H1 (cell line): ENCODE measurements at regions not wholly inside any gene's neighbourhood (a gene's known extent, or its start where the extent isn't known, plus 50 kb on each side); places are given as distances from the start of the nearest gene placed in this dataset.

ENCODE experiments used
- CTCF ChIA-PET: fragments of 300-600 bp; sonication (Branson Sonifier 250); formaldehyde crosslinking; loops from one replicate; lab custom pipeline; 2021; ENCODE audit not compliant: partially characterized antibody; lab: Charles Lee
- POLR2A ChIA-PET: fragments of 300-600 bp; sonication (Branson Sonifier 250); formaldehyde crosslinking; loops from one replicate; lab custom pipeline; 2021; ENCODE audit warnings: inconsistent platforms; ENCODE audit not compliant: partially characterized antibody; lab: Charles Lee
- DNase-seq, 2 experiments: peaks; one replicate each; pipeline versions ENCODE4 v3.0.0 to v3.0.0-alpha.2; 2010 to 2022; ENCODE audit warnings: low spot score in 2 of 2, low read depth in 1 of 2, mixed read lengths in 1 of 2
- FAIRE-seq: peaks from 2 replicates; lab custom pipeline; 2011; peaks lifted over from hg19 to GRCh38; lab: Jason Lieb, UNC
- H2AFZ ChIP-seq: 2 replicates; pipeline ENCODE4 v1.8.1; 2012; ENCODE audit warnings: low read length, inconsistent platforms
- H2AK5ac ChIP-seq: 2 replicates; pipeline ENCODE4 v1.6.1; 2013; ENCODE audit warnings: low read depth, low read length
- H2BK120ac ChIP-seq: replicated peaks from 2 replicates; pipeline ENCODE3; 2013; ENCODE audit warnings: low read depth, low read length, inconsistent platforms
- H2BK12ac ChIP-seq: 2 replicates; pipeline ENCODE4 v1.6.1; 2013; ENCODE audit warnings: low read depth, low read length
- H2BK15ac ChIP-seq: 2 replicates; pipeline ENCODE4 v1.6.1; 2013; ENCODE audit warnings: low read length
- H2BK20ac ChIP-seq: 2 replicates; pipeline ENCODE4 v1.6.1; 2013; ENCODE audit warnings: low read length
- H2BK5ac ChIP-seq: 2 replicates; pipeline ENCODE4 v1.6.1; 2013; ENCODE audit warnings: low read depth, low read length
- H3K14ac ChIP-seq: 2 replicates; pipeline ENCODE4 v1.6.1; 2013; ENCODE audit warnings: inconsistent platforms; ENCODE audit not compliant: insufficient read length
- H3K18ac ChIP-seq: 2 replicates; pipeline ENCODE4 v1.6.1; 2013; ENCODE audit warnings: low read length; ENCODE audit errors: extremely low read depth
- H3K23ac ChIP-seq: 2 replicates; pipeline ENCODE4 v1.6.1; 2013; ENCODE audit warnings: inconsistent platforms; ENCODE audit not compliant: insufficient read length
- H3K23me2 ChIP-seq: 2 replicates; pipeline ENCODE4 v1.6.1; 2013; ENCODE audit warnings: low read depth, low read length
- H3K27ac ChIP-seq: 2 replicates; pipeline ENCODE4 v1.6.1; 2011; ENCODE audit warnings: low read depth, low read length, inconsistent platforms
- H3K27me3 ChIP-seq, 4 experiments: replicated peaks in 1 of 4; 1 replicate in 1 of 4; 2 replicates in 3 of 4; pipeline versions ENCODE4 v1.6.1 to v1.8.1; 2011 to 2013; ENCODE audit warnings: low read length in 3 of 4, mild to moderate bottlenecking in 3 of 4, inconsistent platforms in 2 of 4, mixed read lengths in 2 of 4, moderate library complexity in 1 of 4; ENCODE audit not compliant: control insufficient read depth in 3 of 4, insufficient read depth in 3 of 4; ENCODE audit errors: extremely low read depth in 1 of 4
- H3K36me3 ChIP-seq, 4 experiments: 2 replicates each; pipeline versions ENCODE4 v1.6.1 to v1.8.1; 2011 to 2013; ENCODE audit warnings: mild to moderate bottlenecking in 4 of 4, low read length in 3 of 4, moderate library complexity in 2 of 4, control low read depth in 1 of 4, inconsistent platforms in 1 of 4; ENCODE audit not compliant: insufficient read depth in 4 of 4, control insufficient read depth in 2 of 4
- H3K4ac ChIP-seq: replicated peaks from 2 replicates; pipeline ENCODE3; 2013; ENCODE audit warnings: low read length, low read depth, mixed read lengths, inconsistent platforms; ENCODE audit not compliant: insufficient read length
- H3K4me1 ChIP-seq, 4 experiments: replicated peaks in 1 of 4; 1 replicate in 1 of 4; 2 replicates in 3 of 4; pipeline versions ENCODE4 v1.6.1 to v1.8.1; 2011 to 2013; ENCODE audit warnings: low read length in 3 of 4, inconsistent platforms in 2 of 4, mixed read lengths in 1 of 4; ENCODE audit not compliant: insufficient read depth in 4 of 4, control insufficient read depth in 3 of 4
- H3K4me2 ChIP-seq, 2 experiments: 2 replicates each; pipeline versions ENCODE4 v1.6.1 to v1.8.1; 2011 to 2013; ENCODE audit warnings: low read depth in 2 of 2, low read length in 2 of 2, control low read depth in 1 of 2, inconsistent platforms in 1 of 2, mild to moderate bottlenecking in 1 of 2; ENCODE audit not compliant: insufficient read depth in 1 of 2
- H3K4me3 ChIP-seq, 4 experiments: fragments of 200-600, 300-600 bp in 1 of 4; sonication (generic), shearing (Covaris generic), sonication (Bioruptor Twin) in 1 of 4; 2 replicates each; pipeline versions ENCODE4 v1.5.1 to v1.8.1; 2011 to 2016; ENCODE audit warnings: low read length in 4 of 4, low read depth in 3 of 4, control low read depth in 2 of 4, inconsistent platforms in 2 of 4, mild to moderate bottlenecking in 2 of 4, mixed read lengths in 1 of 4, moderate library complexity in 1 of 4; ENCODE audit not compliant: insufficient read depth in 2 of 4; ENCODE audit errors: extremely low read depth in 1 of 4
- H3K56ac ChIP-seq: replicated peaks from 2 replicates; pipeline ENCODE3; 2013; ENCODE audit warnings: low read depth, mild to moderate bottlenecking, mixed read lengths, low read length, inconsistent platforms; ENCODE audit not compliant: insufficient read length
- H3K79me1 ChIP-seq: 2 replicates; pipeline ENCODE4 v1.6.1; 2013; ENCODE audit warnings: low read depth, low read length, control low read depth
- H3K79me2 ChIP-seq, 2 experiments: 2 replicates each; pipeline versions ENCODE4 v1.6.1 to v1.8.1; 2012 to 2013; ENCODE audit warnings: low read length in 2 of 2, mild to moderate bottlenecking in 2 of 2, inconsistent platforms in 1 of 2; ENCODE audit not compliant: insufficient read depth in 2 of 2, control insufficient read depth in 1 of 2
- H3K9ac ChIP-seq, 4 experiments: replicated peaks in 1 of 4; 1 replicate in 1 of 4; 2 replicates in 3 of 4; pipeline versions ENCODE4 v1.6.1 to v1.8.1; 2011 to 2013; ENCODE audit warnings: low read depth in 3 of 4, low read length in 3 of 4, control low read depth in 2 of 4, mild to moderate bottlenecking in 2 of 4, moderate library complexity in 2 of 4, inconsistent platforms in 1 of 4; ENCODE audit errors: extremely low read depth in 1 of 4
- H3K9me3 ChIP-seq, 2 experiments: 2 replicates each; pipeline versions ENCODE4 v1.6.1 to v1.8.1; 2012 to 2013; ENCODE audit warnings: mild to moderate bottlenecking in 2 of 2, moderate library complexity in 2 of 2, control low read depth in 1 of 2, inconsistent platforms in 1 of 2, low read depth in 1 of 2, low read length in 1 of 2, mixed read lengths in 1 of 2; ENCODE audit not compliant: insufficient read depth in 2 of 2
- H4K20me1 ChIP-seq, 2 experiments: replicated peaks in 1 of 2; 2 replicates each; pipeline versions ENCODE3 to v1.8.1; 2011 to 2013; ENCODE audit warnings: inconsistent platforms in 2 of 2, low read length in 2 of 2, mild to moderate bottlenecking in 1 of 2; ENCODE audit not compliant: insufficient read depth in 2 of 2, control insufficient read depth in 1 of 2
- H4K5ac ChIP-seq: 2 replicates; pipeline ENCODE4 v1.6.1; 2013; ENCODE audit warnings: low read length, low read depth, mixed read lengths, inconsistent platforms; ENCODE audit not compliant: insufficient read length
- H4K8ac ChIP-seq: 2 replicates; pipeline ENCODE4 v1.8.0; 2013; ENCODE audit warnings: mild to moderate bottlenecking, moderate library complexity, low read length, inconsistent platforms; ENCODE audit not compliant: insufficient read depth; ENCODE audit errors: extremely low read depth
- H4K91ac ChIP-seq: replicated peaks from 2 replicates; pipeline ENCODE3; 2013; ENCODE audit warnings: low read length, mixed read lengths, inconsistent platforms; ENCODE audit not compliant: insufficient read length
- ASH2L ChIP-seq: fragments of 200-600, 300-600 bp; sonication (generic); IDR thresholded peaks from one replicate; pipeline ENCODE4 v1.7.1; 2017; ENCODE audit warnings: low read length
- BACH1 ChIP-seq: IDR thresholded peaks from 2 replicates; pipeline ENCODE4 v1.6.1; 2012; ENCODE audit warnings: low read length, improper control_type of control experiment
- EGR1 ChIP-seq: IDR thresholded peaks from 2 replicates; pipeline ENCODE4 v1.6.1; 2011; ENCODE audit warnings: low read depth, low read length, borderline replicate concordance
- FOSL1 ChIP-seq: IDR thresholded peaks from 2 replicates; pipeline ENCODE4 v1.6.1; 2011; ENCODE audit warnings: mild to moderate bottlenecking, low read depth, low read length, moderate library complexity; ENCODE audit not compliant: insufficient read depth
- JUND ChIP-seq: IDR thresholded peaks from 2 replicates; pipeline ENCODE4 v1.6.1; 2011; ENCODE audit warnings: mild to moderate bottlenecking, improper control_type of control experiment, low read length
- KDM4A ChIP-seq: IDR thresholded peaks from one replicate; pipeline ENCODE4 v1.7.1; 2012; ENCODE audit warnings: low read depth, mild to moderate bottlenecking, moderate library complexity, low read length, inconsistent platforms; ENCODE audit not compliant: severe bottlenecking
- NANOG ChIP-seq: IDR thresholded peaks from 2 replicates; pipeline ENCODE4 v1.6.1; 2011; ENCODE audit warnings: low read length, low read depth, mild to moderate bottlenecking, inconsistent platforms; ENCODE audit not compliant: insufficient read depth, poor library complexity, severe bottlenecking
- RFX5 ChIP-seq: IDR thresholded peaks from 2 replicates; pipeline ENCODE4 v1.6.1; 2011; ENCODE audit warnings: low read depth, low read length, improper control_type of control experiment, borderline replicate concordance
- TAF7 ChIP-seq: optimal IDR thresholded peaks from 2 replicates; pipeline ENCODE3; 2011; ENCODE audit warnings: low read depth, mild to moderate bottlenecking, inconsistent platforms, low read length, moderate library complexity, borderline replicate concordance
- WGBS, 2 experiments: shearing (Covaris generic) in 1 of 2; methylation state at CpG; one replicate each; pipeline versions ENCODE4 v1.1.6 to v1.1.7; 2013 to 2015; ENCODE audit warnings: low lambda C conversion rate in 2 of 2, mixed read lengths in 2 of 2, inconsistent platforms in 1 of 2, low coverage in 1 of 2, missing lambda C conversion rate in 1 of 2; ENCODE audit not compliant: insufficient replicate concordance in 2 of 2, insufficient coverage in 1 of 2, insufficient read length in 1 of 2; ENCODE audit errors: extremely low coverage in 1 of 2, missing lambda C conversion rate in 1 of 2; 5-methylcytosine and 5-hydroxymethylcytosine counted together
- TF ChIP-seq, protein P1 (sequence below): IDR thresholded peaks from 2 replicates; pipeline ENCODE4 v1.6.1; 2012; ENCODE audit warnings: low read length, inconsistent platforms
- TF ChIP-seq, protein P2 (sequence below): IDR thresholded peaks from 2 replicates; pipeline ENCODE4 v1.6.1; 2011; ENCODE audit warnings: low read depth, mild to moderate bottlenecking, low read length; ENCODE audit not compliant: insufficient read depth

GRCh38 chr16:24652209-24652712 lies 77.2 kb upstream of the TNRC6A start:
- Histone ChIP-seq H2AFZ (0 out of 2 replicates have a peak overlapping the region, but pooled peaks have one; percentile 14), H3K23ac (no peak overlapping the region), H3K23me2 (no peaks in the 10 kb centered on the region), H2BK120ac (no peak overlapping the region), H3K9ac (no peak overlapping the region), H4K8ac (no peak overlapping the region), H3K79me2 (no peaks in the 10 kb centered on the region), H2BK5ac (no peak overlapping the region), H2BK12ac (no peak overlapping the region)
- WGBS, 2 experiments: 88% methylated on average over 4 of the region's 4 CpGs; no CpG with 5 or more reads in 1 of the 2 experiments
- DNase-seq: no peak
- no peak for TF ChIP-seq KDM4A
- TF ChIP-seq BACH1: no peak
- TF ChIP-seq JUND: no peak
- TF ChIP-seq, protein P1, sequence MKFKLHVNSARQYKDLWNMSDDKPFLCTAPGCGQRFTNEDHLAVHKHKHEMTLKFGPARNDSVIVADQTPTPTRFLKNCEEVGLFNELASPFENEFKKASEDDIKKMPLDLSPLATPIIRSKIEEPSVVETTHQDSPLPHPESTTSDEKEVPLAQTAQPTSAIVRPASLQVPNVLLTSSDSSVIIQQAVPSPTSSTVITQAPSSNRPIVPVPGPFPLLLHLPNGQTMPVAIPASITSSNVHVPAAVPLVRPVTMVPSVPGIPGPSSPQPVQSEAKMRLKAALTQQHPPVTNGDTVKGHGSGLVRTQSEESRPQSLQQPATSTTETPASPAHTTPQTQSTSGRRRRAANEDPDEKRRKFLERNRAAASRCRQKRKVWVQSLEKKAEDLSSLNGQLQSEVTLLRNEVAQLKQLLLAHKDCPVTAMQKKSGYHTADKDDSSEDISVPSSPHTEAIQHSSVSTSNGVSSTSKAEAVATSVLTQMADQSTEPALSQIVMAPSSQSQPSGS: no peak
- TF ChIP-seq NANOG: no peak
- no peak for TF ChIP-seq EGR1
- no peak for TF ChIP-seq RFX5
- no peak for TF ChIP-seq TAF7
- no peak for TF ChIP-seq FOSL1
- no peak for TF ChIP-seq ASH2L
- TF ChIP-seq, protein P2, sequence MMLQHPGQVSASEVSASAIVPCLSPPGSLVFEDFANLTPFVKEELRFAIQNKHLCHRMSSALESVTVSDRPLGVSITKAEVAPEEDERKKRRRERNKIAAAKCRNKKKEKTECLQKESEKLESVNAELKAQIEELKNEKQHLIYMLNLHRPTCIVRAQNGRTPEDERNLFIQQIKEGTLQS: no peak
- TF ChIP-seq, all 59 proteins: peak for 0
- Histone ChIP-seq H3K27ac (no peak overlapping the region), H3K18ac (no peak overlapping the region), H3K27me3 (no peaks in the 10 kb centered on the region), H3K4ac (no peak overlapping the region), H3K36me3 (no peaks in the 10 kb centered on the region), H3K4me3 (no peak overlapping the region), H4K5ac (no peak overlapping the region), H3K4me2 (no peak overlapping the region), H4K91ac (no peak overlapping the region), H3K9me3 (no peaks in the 10 kb centered on the region), H2BK15ac (no peak overlapping the region), H3K79me1 (no peaks in the 10 kb centered on the region), H2BK20ac (no peak overlapping the region), H3K4me1 (peaks cover 0 to 3% (median 0%) of the 10 kb centered on the region in 4 experiments; a peak in 1 of 7 replicates), H4K20me1 (no peaks in the 10 kb centered on the region), H3K14ac (no peak overlapping the region), H3K56ac (no peak overlapping the region), H2AK5ac (no peak overlapping the region)
- FAIRE-seq: no peak
- CTCF ChIA-PET: no interaction called here
- POLR2A ChIA-PET: no interaction called here
